ENCODE measurements at regions not wholly inside any gene's neighbourhood (a gene's known extent, or its start where the extent isn't known, plus 50 kb on each side); places are given as distances from the start of the nearest gene placed in this dataset.

DNA sequence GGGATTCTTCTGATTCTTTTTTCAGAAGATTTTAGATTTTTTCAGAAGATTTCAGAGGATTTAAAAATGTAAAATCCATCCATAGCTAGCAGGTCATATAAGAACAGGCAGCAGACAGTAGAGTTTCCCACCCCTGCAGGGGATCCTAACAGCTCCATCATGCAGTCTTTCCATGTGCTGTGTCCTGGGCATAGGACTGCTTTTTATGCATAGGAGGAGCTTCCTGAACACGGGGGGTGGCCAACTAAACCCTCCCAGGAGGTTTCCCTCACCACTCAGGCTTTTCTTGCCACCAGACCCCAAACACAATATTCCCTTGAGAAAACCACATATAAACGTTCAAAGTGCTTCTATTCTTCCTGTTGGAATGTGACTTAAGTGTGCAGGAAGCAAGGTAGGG is 90.1 kb upstream of the TNR start:
- FAIRE-seq (no peak), DNase-seq (ENCODE audit: extremely low spot score, insufficient read length, low read depth) (no peak)

DNA sequence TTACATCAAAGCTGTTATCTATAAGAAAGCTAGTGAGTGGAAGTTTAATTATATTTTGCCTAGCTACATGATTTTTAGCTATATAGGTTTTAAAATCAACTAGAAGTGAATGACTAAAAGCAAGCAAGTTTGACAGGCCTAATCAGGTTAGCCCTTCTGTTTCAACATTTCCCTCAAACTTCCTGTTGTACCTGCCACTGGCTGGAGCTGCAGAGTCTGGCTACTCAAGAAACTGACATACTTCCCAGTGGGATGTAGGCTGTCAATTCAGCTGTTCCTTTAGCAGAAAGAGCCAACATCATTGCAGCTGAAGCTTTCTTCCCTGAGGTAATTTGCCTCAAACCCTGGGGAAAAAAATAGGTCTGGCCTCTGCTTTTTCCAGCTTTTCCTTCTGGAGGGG is 87.1 kb upstream of the TNR start:
- DNase-seq (ENCODE audit: extremely low spot score, insufficient read length, low read depth) (no peak), FAIRE-seq (no peak)

DNA sequence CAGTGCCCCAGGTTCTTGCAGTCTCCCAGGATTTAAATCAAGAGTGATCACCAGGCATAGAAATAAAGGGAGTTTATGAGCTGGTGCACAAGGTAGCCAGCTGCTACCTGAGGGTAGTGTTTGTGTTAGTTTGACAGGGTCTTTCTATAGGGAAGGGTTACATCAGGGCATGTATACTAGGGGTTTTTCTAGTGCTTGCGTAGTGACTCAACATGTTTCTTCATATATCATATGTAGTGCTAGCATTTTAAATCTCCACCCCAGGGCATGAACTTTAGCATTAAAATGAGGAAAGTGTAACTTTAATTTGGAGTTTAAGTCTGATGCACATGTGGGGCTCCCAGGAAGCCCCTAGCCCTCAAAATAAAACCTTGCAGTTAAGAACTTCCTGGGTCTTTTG is 86.5 kb upstream of the TNR start:
- DNase-seq (ENCODE audit: extremely low spot score, insufficient read length, low read depth): no peak
- FAIRE-seq: no peak

DNA sequence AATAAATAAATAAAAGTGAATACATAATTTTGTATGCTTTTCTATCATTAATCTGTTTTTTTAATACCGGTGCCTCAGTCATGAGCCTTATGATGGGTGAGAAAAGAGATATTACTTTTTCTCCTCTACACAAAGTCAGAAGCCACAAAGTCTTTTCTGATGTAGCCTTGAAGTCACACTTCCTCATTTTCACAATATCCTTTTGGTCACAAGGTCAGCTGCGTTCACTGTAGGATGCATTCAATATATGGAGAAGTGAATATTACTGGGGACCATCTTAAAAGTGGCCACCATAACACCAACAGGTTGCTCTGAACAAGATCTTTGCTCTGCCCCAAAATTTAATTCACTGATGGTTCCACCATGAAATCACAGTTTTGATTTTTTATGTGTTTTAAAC is 83.3 kb upstream of the TNR start:
- FAIRE-seq: no peak
- DNase-seq (ENCODE audit: extremely low spot score, insufficient read length, low read depth): no peak

DNA sequence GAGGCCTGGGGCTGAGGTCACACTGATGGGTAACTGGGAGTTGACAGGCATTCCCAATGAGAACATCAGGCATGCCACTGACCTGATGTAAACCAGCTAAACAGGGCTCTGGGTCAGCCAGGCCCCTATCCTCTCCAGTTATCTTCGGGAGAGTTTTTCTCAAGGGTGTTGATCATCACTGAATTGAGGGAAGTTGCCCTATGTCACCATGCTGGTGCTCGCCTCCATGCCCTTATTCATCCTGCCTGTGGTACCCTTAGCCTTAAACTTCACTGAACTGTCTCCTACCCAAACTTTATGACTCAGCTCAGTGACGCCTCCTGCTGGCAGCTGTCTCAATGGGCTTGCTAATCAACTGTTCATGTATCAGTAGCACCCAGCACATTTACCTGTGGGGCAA is 80.7 kb upstream of the TNR start:
- FAIRE-seq: no peak
- DNase-seq (ENCODE audit: extremely low spot score, insufficient read length, low read depth): no peak

DNA sequence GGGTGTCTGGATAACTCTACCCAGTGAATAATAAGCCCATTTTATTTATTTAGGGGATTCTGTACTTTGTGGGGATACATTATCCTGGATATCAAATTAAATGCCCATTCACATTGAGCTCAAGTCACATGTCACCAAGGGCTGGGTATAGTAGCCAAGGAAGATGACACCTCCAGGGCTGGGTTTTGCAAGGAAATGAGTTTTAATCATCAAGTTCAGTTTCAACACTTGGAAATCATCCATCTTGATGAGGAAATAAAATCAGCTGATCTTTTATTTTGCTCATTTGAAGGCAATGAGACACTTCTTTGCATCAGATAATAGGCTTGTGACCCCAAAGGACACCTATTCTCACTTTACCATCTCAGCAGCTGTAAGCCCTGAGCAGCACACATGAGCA is 80.0 kb upstream of the TNR start:
- no peak for FAIRE-seq
- no peak for DNase-seq (ENCODE audit: extremely low spot score, insufficient read length, low read depth)

DNA sequence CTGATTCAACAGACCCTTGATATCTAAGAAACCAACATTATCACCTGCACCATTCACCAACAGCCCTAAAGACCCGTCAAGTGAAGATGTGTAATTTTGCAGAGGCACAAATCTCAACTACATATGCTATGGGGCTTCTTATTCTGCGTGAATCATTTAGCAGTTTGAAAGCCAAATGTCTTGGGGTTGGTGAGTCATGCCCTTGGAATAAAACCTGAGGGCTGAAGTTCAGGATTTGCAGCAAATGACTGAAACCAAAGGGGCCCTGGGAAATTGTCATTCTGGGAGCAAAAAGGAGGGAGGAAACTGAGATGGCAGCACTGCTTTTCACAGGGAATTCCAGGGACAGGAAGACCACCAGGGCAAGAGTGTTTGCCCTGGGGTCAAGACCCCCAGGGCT is 79.2 kb upstream of the TNR start:
- FAIRE-seq (no peak), DNase-seq (ENCODE audit: extremely low spot score, insufficient read length, low read depth) (no peak)

DNA sequence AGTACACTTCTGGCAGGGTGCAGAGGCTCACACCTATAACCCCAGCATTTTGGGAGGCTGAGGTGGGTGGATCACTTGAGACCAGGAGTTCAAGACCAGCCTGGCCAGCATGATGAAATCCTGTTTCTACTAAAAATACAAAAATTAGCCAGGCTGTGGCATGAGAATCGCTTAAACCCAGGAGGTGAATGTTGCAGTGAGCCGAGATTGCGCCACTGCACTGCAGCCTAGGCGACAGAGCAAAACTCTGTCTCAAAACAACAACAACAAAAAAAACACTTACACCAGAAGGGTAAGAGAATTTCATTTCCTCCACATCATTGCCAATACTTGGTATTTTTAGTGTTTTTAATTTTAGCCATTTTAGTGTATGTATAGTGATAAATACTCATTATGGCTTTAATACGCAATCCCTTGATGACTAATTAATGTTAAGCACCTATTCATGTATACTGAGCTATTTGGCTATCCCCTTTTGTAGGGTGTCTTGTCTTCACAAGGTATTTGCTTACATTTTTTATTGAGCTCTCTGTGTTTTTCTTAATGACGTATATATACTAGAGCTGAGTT is 77.1 kb upstream of the TNR start:
- FAIRE-seq (no peak), DNase-seq (ENCODE audit: extremely low spot score, insufficient read length, low read depth) (no peak)

DNA sequence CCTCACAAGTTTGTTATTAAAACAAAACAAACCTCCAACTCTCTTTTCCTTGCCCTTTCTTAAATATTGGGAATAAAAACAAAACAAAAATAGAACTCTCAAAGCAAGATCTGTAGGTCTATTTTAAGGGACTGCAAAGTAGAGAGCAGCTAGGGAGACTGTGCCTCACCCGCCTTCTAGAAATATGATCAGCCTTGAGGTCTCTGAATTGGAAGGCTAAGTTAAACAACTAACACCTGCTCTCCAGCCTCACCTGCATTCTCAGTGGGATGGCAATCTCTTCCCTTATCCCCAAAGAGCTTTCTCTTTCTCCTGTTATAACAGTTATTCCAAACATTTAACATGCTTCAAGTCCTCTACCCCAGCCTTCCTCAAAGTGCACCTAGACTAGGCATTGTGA is 75.5 kb upstream of the TNR start:
- DNase-seq (ENCODE audit: extremely low spot score, insufficient read length, low read depth) (no peak), FAIRE-seq (no peak)

DNA sequence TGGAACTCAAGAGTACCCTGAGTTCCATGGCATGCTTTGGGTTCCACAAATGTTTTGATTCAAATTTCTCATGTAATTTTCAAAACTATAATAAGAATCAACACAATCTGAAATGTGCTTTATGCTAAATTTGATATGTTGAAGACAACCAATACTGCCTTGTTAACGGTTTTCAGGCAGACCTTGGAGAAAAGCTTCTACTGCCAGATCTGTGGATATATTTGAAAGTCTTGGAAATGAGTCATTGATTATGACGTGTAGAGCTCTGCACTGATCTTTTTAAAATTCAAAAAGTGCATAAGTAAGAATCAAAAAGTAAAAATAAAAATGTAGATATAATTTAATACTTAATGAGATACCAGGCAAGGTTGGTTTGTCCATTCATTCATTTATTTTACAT is 74.0 kb upstream of the TNR start:
- no peak for DNase-seq (ENCODE audit: extremely low spot score, insufficient read length, low read depth)
- FAIRE-seq: no peak

DNA sequence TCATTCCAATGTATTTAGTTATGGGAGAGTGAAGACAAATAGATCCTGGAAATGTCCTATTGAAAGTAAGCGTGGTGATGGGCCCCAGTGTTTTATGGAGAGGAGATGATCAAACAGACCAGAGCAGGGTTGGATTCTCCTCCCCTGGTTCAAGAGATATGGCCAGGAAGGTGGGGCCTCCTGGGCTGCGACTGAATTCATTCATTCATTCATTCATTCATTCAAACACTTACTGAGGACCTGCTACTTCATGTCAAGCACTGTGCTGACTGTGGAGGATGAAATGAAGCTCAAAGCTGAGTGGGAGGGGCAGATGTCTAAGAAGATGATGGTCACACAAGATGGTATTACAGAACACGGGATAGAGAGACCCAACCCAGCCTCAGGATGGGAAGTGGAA is 71.5 kb upstream of the TNR start:
- no peak for FAIRE-seq
- DNase-seq (ENCODE audit: extremely low spot score, insufficient read length, low read depth): no peak

DNA sequence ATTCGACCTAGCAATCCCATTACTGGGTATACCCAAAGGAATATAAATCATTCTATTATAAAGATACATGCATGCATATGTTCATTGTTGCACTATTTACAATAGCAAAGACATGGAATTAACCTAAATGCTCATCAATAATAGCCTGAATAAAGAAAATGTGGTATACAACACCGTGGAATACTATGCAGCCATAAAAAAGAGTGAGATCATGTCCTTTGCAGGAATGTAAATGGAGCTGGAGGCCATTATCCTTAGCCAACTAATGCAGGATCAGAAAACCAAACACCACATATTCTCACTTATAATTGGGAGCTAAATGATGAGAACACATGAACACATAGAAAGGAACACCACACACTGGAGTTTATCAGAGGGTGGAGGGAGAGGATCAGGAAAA is 69.5 kb upstream of the TNR start:
- DNase-seq (ENCODE audit: extremely low spot score, insufficient read length, low read depth) (no peak), FAIRE-seq (no peak)

DNA sequence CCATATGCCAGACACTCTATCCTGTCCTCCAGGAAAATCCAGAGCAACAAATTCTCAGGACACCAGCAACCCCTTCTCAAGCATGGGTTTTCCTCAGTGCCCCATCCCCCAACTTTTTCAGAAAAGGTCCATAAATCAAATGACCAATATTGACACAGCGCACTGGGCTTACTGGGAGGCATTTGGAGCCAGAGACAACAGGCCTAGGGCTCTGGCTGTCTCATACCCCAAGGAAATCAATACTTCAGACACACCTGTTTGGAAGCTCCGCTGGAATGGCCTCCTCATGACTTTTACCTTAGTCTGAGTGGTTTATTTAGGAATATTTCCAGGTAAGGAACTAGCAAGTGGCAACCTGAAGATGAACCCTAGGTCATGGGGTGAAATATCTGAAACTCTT is 66.9 kb upstream of the TNR start:
- DNase-seq (ENCODE audit: extremely low spot score, insufficient read length, low read depth) (no peak), FAIRE-seq (no peak)

DNA sequence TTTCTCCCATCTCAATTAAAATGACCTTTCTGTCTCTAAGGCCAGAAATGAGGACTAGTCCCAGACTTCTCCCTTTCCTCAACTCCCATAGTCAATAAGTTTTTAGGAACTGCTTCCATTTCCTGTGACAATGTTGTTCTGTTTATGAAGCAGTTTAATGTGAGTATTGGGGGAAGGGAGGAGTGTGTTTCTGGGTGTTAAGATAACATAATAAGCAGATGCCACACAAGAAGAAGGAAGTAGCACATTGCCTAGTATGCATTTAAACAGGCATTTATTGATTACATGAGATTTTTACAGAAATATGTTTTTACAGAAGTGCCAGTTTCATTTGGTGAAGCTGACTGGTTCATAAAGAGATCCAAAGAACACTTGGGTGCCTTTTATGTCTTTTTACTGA is 65.6 kb upstream of the TNR start:
- FAIRE-seq (no peak), DNase-seq (ENCODE audit: extremely low spot score, insufficient read length, low read depth) (no peak)

DNA sequence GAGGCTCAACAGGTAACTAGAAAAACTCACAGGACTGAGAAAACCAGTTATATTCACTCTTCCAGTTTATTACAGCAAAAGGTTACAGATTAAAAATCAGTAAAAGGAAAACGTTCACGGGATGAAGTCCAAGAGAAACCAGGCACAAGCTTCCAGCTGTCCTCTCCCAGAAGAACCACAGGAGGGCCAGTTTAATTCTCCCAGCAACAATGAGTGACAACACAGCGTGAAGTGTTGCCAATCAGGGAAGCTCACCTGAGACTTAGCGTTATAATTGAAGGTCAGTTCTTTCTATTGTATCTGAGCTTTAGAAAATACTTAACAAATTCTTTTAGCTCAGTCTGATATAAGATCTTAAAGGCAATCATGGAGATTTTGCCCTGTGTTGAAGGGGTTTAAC is 65.2 kb upstream of the TNR start:
- DNase-seq (ENCODE audit: extremely low spot score, insufficient read length, low read depth) (no peak), FAIRE-seq (no peak)

DNA sequence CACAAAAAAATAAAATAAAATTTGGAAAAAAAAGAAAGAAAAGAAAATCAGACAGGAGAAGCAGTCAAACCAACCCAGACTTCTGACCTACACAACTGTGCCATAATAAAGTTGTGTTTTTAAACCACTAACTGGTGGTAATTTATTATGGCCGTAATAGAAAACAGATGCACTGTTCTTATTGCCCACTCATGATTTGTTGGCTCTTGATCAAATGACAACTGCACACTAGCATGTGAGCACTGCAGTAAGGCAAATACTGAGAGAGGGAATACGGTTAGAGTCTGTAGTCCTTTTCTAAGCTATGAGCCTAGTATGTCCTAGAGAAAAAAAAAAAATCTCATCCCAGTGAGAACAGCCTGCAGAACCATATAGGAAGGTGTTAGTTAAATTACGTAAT is 61.2 kb upstream of the TNR start:
- DNase-seq (ENCODE audit: extremely low spot score, insufficient read length, low read depth) (no peak), FAIRE-seq (no peak)

DNA sequence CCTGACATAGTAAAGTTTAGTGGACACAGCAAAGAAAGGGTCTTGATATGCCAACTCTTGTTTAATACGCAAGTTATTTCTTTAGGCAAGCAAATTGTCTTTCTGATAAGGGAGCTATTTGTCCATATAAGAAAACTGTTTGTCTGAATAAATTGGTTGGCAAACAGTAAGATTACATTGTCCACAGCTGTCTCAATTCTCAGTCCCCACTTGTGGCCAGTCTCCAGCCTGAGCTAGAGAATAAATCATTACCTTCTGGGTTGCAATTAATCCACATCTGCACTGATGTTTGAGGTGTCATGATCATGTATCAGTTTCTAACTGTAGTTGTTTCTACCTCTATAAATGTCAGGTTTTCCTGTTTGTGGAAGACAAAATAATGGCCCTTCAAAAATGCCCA is 60.0 kb upstream of the TNR start:
- no peak for FAIRE-seq
- no peak for DNase-seq (ENCODE audit: extremely low spot score, insufficient read length, low read depth)

DNA sequence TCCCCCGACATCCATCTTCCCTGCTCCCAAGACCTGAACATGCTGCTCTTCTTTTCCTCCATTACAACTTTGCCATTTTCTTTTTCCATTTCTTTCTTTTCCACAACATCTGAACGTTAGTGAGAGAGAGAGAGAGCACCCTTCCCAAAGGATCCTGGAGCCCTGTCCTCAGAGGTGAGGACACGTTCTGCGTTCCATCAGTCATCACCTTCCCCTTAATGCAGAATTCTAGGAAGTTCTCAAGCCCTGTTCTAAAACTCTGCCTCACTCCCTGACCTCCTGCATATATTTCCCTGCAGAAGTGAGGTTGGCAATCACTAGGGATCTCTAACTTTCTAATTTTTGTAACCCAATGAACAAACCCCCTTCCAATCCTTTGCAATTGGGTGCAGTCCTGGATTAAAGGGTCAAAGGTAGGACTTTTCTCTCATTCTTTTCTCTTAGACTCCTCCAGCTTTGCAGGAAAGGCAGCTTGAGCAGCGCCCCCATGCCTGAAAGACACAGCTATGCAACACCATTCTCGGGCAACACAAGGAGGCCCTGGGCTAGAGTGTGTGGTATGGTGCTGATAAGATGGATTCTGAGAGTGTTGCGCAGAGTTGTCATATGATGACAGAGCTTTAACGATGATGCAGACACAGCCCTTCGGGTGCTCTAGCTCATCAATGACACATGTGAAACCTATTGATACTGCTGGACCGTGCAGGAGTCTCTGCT is 59.2 kb upstream of the TNR start:
- DNase-seq (ENCODE audit: extremely low spot score, insufficient read length, low read depth) (no peak), FAIRE-seq (no peak)

DNA sequence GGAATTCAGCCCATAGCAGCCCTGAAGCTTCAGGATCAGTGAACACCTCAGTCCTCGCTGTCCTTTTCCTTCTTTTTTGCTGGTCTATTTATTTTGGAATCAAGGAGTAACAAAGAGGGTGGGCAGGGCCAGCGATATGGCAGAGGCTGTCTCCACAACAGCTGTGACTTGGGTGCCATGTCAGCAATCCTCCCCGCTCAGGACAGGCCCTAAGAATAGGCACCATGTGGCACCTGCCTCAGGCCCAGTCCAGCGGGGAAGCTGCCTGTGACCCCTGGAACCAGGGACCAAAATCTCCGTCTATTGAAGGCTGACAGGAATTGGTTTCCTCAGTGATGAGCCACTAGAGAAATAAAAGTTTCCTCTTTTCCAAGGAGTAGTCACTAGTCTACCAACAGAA is 58.6 kb upstream of the TNR start:
- FAIRE-seq (no peak), DNase-seq (ENCODE audit: extremely low spot score, insufficient read length, low read depth) (no peak)

DNA sequence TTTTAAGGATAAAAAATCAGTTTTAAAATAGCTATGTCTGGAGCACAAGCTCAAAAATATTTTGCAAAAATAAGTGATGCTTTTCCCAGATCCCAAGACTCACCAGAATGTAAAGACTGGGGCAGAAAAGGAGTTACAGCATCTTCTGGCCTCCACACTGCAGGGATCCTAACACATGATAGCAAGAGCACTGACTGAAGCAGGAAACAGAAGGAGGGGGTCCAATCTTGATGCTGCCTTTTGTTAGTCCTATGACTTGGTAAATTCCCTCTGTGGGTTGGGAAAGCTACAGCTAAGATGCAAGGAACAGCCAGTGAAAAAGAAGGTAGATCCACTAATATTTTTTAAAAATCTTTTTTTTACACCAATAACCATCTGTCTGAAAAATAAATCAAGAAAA is 54.2 kb upstream of the TNR start:
- FAIRE-seq (no peak), DNase-seq (ENCODE audit: extremely low spot score, insufficient read length, low read depth) (no peak)

DNA sequence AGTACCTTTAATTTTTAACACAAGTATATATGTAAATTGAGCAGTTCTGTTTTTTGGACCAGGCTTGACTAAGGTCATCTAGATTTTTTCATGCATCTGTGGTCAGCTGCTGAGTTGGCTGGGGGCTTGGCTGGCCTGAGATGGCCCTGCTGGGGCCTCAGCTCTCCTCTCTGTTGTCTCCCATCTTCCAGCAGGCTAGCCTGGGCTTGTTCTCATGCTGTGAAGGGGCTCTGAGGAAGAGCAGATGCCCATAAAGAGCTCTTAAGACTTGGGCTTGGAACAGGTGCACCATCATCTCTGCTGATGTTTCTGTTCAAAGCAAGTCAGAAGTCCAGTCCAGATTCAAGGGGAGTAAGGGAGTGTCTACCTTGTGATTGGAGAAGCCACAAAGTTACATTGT is 51.2 kb upstream of the TNR start:
- FAIRE-seq: no peak
- no peak for DNase-seq (ENCODE audit: extremely low spot score, insufficient read length, low read depth)

DNA sequence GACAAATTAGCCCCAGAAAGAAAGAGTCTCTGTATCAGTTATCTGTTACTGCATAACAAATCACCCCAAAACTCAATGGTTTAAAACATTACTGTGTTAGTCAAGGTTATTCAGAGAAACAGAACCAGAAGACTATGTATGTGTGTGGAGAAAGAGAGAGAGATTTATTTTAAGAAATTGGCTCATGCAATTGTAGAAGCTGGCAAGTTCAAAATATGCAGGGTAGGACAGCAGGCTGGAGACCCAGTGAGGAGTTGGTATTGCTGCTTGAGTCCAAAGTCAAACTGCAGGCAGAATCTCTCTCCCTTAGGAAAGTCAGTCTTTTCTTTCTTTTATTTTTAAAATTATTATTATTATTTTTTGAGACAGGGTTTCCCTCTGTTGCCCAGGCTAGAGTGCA is 50.2 kb upstream of the TNR start:
- DNase-seq (ENCODE audit: extremely low spot score, insufficient read length, low read depth): no peak
- no peak for FAIRE-seq
